OCI-LY7 (cell line): ENCODE measurements at regions not wholly inside any gene's neighbourhood (a gene's known extent, or its start where the extent isn't known, plus 50 kb on each side); places are given as distances from the start of the nearest gene placed in this dataset.

Source experiments
- EZH2phosphoT487 ChIP-seq: fragments of 200-600 bp; sonication (generic); IDR thresholded peaks from 2 replicates; pipeline ENCODE4 v1.6.1; 2018; ENCODE audit warnings: low read depth, borderline replicate concordance, mild to moderate bottlenecking, mixed run types, antibody characterized with exemption, low read length, moderate library complexity, mixed read lengths
- TF ChIP-seq, protein P1 (sequence below): fragments of 200-600 bp; sonication (generic); conservative IDR thresholded peaks from 2 replicates; pipeline ENCODE4 v1.5.1; 2014; ENCODE audit warnings: mild to moderate bottlenecking, antibody characterized with exemption, low read length, moderate library complexity, mixed read lengths

DNA sequence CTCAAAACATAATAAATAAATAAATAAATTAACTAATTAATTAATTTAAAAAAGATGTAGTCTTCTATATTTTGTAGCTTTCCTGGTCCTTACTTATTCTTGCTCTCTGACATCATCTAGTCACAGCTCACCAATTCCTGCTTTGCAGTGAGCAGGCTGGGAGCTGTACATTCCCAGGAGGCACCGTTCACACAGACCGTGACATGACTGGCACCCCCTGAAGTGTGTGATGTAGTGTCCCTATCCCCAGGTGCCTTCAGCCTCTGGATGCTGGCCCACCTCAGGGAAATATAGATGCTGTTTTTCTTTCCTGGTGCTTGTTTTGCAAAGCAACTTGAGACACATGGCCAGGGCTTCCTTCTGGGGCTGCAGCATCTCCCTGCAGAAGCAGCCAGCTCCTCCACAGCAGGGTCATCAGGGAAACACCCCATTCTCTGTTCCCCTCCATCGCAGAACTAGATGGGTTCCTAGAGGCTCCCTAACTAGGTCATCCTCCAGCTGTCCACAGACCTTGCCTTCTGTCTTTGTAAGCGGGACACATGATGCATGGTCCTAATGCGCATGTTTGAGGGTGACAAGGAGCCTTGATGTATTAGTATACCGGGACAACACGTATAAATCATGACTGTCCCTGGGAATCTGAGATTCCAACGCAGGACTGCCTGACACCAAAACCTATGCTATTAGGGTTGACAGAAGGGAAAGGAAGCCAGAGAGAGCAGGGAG is 76.4 kb downstream of the RHOB start:
- TF ChIP-seq, protein P1, sequence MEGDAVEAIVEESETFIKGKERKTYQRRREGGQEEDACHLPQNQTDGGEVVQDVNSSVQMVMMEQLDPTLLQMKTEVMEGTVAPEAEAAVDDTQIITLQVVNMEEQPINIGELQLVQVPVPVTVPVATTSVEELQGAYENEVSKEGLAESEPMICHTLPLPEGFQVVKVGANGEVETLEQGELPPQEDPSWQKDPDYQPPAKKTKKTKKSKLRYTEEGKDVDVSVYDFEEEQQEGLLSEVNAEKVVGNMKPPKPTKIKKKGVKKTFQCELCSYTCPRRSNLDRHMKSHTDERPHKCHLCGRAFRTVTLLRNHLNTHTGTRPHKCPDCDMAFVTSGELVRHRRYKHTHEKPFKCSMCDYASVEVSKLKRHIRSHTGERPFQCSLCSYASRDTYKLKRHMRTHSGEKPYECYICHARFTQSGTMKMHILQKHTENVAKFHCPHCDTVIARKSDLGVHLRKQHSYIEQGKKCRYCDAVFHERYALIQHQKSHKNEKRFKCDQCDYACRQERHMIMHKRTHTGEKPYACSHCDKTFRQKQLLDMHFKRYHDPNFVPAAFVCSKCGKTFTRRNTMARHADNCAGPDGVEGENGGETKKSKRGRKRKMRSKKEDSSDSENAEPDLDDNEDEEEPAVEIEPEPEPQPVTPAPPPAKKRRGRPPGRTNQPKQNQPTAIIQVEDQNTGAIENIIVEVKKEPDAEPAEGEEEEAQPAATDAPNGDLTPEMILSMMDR, result no peak
- TF ChIP-seq EZH2phosphoT487, result no peak
